GM19467 (cell line): ENCODE measurements at regions not wholly inside any gene's neighbourhood (a gene's known extent, or its start where the extent isn't known, plus 50 kb on each side); places are given as distances from the start of the nearest gene placed in this dataset.

Experiments used
- ATAC-seq: cut with Tn5 transposase; IDR thresholded peaks from one replicate; pipeline ENCODE4 v1.9.1; 2021; ENCODE audit warnings: mild to moderate bottlenecking, moderate library complexity; ENCODE audit not compliant: unreplicated experiment

- ATAC-seq = no peak
These were observed 537.3 kb upstream of the TGFBR2 start for GRCh38 chr3:30069056-30069455.

GRCh38 chr3:30073040-30073439, 533.4 kb upstream of the TGFBR2 start:
- ATAC-seq = no peak

GRCh38 chr3:30073622-30074021, 532.8 kb upstream of the TGFBR2 start:
- ATAC-seq = no peak

- ATAC-seq = no peak
These were observed 530.9 kb upstream of the TGFBR2 start for GRCh38 chr3:30075514-30075913.

GRCh38 chr3:30076899-30077298, 529.5 kb upstream of the TGFBR2 start:
- no peak for ATAC-seq

GRCh38 chr3:30077746-30078145, 528.7 kb upstream of the TGFBR2 start:
- ATAC-seq = no peak

- ATAC-seq = no peak
These were observed 527.7 kb upstream of the TGFBR2 start for GRCh38 chr3:30078736-30079135.

GRCh38 chr3:30081904-30082303, 524.5 kb upstream of the TGFBR2 start:
- no peak for ATAC-seq

GRCh38 chr3:30082652-30083051, 523.7 kb upstream of the TGFBR2 start:
- ATAC-seq = no peak

- ATAC-seq = no peak
These were observed 523.1 kb upstream of the TGFBR2 start for GRCh38 chr3:30083315-30083714.

- ATAC-seq = no peak
These were observed 522.1 kb upstream of the TGFBR2 start for GRCh38 chr3:30084316-30084715.

GRCh38 chr3:30084971-30085403, 521.4 kb upstream of the TGFBR2 start:
- no peak for ATAC-seq

- no peak for ATAC-seq
These were observed 520.9 kb upstream of the TGFBR2 start for GRCh38 chr3:30085486-30085885.

- no peak for ATAC-seq
These were observed 514.7 kb upstream of the TGFBR2 start for GRCh38 chr3:30091686-30092085.

- no peak for ATAC-seq
These were observed 509.3 kb upstream of the TGFBR2 start for GRCh38 chr3:30097022-30097650.

- ATAC-seq = no peak
These were observed 508.2 kb upstream of the TGFBR2 start for GRCh38 chr3:30098243-30098642.

- no peak for ATAC-seq
These were observed 507.5 kb upstream of the TGFBR2 start for GRCh38 chr3:30098653-30099455.

GRCh38 chr3:30102356-30102755, 504.0 kb upstream of the TGFBR2 start:
- ATAC-seq = no peak

GRCh38 chr3:30103186-30103585, 503.2 kb upstream of the TGFBR2 start:
- ATAC-seq = no peak

- no peak for ATAC-seq
These were observed 498.9 kb upstream of the TGFBR2 start for GRCh38 chr3:30107531-30107930.

GRCh38 chr3:30112411-30112810, 494.0 kb upstream of the TGFBR2 start:
- no peak for ATAC-seq

- no peak for ATAC-seq
These were observed 493.4 kb upstream of the TGFBR2 start for GRCh38 chr3:30112902-30113484.
